ENCODE measurements at regions not wholly inside any gene's neighbourhood (a gene's known extent, or its start where the extent isn't known, plus 50 kb on each side); places are given as distances from the start of the nearest gene placed in this dataset.

GRCh38 chr5:104706600-104706999 is 1144.0 kb upstream of the NUDT12 start:
- H3K23me2 ChIP-seq (ENCODE audit: insufficient read length, low read depth, low read length, poor library complexity, severe bottlenecking), result no peaks in the 10 kb centered on the region
- no peak overlapping the region for H3K4me3 Mint-ChIP-seq
- H2BK120ac ChIP-seq (ENCODE audit: low read depth, low read length, poor library complexity, severe bottlenecking), result no peak overlapping the region
- no peak overlapping the region for H4K5ac ChIP-seq (ENCODE audit: insufficient read length, low read depth, low read length)
- no peak overlapping the region for H4K8ac ChIP-seq (replicated peaks; ENCODE audit: insufficient read length, low read depth, low read length)
- H3K18ac ChIP-seq (ENCODE audit: insufficient read length, low read depth, low read length), result no peak overlapping the region
- no peak overlapping the region for H4K91ac ChIP-seq (ENCODE audit: insufficient read length, low read depth, low read length)
- H3K36me3 Mint-ChIP-seq (ENCODE audit: insufficient read depth in 1 of 3, low read depth in 3 of 3), result no peaks in the 10 kb centered on the region
- no peak overlapping the region for H3K27ac ChIP-seq (ENCODE audit: insufficient read length, low read depth, low read length)
- WGBS (ENCODE audit: extremely low coverage, insufficient read length, low lambda C conversion rate), result no CpG with 5 or more reads among the region's 3 CpGs
- no peak overlapping the region for H3K56ac ChIP-seq (ENCODE audit: insufficient read length, low read depth, low read length)
- no peak overlapping the region for H2BK5ac ChIP-seq (ENCODE audit: insufficient read length, low read length)
- H2BK15ac ChIP-seq (ENCODE audit: low read depth, low read length), result no peak overlapping the region
- H3K27me3 Mint-ChIP-seq (ENCODE audit: low read depth), result no peaks in the 10 kb centered on the region
- no peak overlapping the region for H3K23ac ChIP-seq (ENCODE audit: insufficient read length, low read depth, low read length)
- H2AFZ ChIP-seq (ENCODE audit: low read length), result no peak overlapping the region
- no peak overlapping the region for H3K4me2 ChIP-seq (ENCODE audit: insufficient read depth, insufficient read length, low read length)
- no peaks in the 10 kb centered on the region for H3K79me1 ChIP-seq (ENCODE audit: insufficient read depth, low read depth, low read length, poor library complexity, severe bottlenecking)
- H3K79me2 ChIP-seq (ENCODE audit: insufficient read depth, low read length), result no peaks in the 10 kb centered on the region
- H3T11ph ChIP-seq (ENCODE audit: low read length), result no peak overlapping the region
- TF ChIP-seq CTCF (conservative IDR thresholded peaks at IDR 0.05), result no peak
- no peak overlapping the region for H3K27ac Mint-ChIP-seq
- no peaks in the 10 kb centered on the region for H3K9me3 Mint-ChIP-seq
- H3K9ac ChIP-seq (ENCODE audit: extremely low read depth, insufficient read length, low read length), result no peak overlapping the region
- no peaks in the 10 kb centered on the region for H3K9me3 ChIP-seq (ENCODE audit: control insufficient read depth, low read depth, low read length)
- no peaks in the 10 kb centered on the region for H4K20me1 ChIP-seq (ENCODE audit: control insufficient read depth, insufficient read depth, insufficient read length)
- no peak overlapping the region for H2AK5ac ChIP-seq (ENCODE audit: insufficient read length, low read length)
- no peak for DNase-seq
- no peak overlapping the region for H2BK12ac ChIP-seq (ENCODE audit: insufficient read length, low read depth, low read length)
- no peaks in the 10 kb centered on the region for H3K27me3 ChIP-seq (ENCODE audit: insufficient read depth, low read length)
- H3K4me1 Mint-ChIP-seq, result peaks cover 9% of the 10 kb centered on the region in 2 experiments
- H3K4me1 ChIP-seq (ENCODE audit: insufficient read depth, low read length), result no peaks in the 10 kb centered on the region
- no peak overlapping the region for H2BK20ac ChIP-seq (ENCODE audit: low read depth, low read length, poor library complexity, severe bottlenecking)
- no peak overlapping the region for H3K4ac ChIP-seq (ENCODE audit: low read depth, low read length)
- H3K14ac ChIP-seq (ENCODE audit: insufficient read depth, low read length), result no peak overlapping the region
